Karpas-422 (cell line): ENCODE measurements at regions not wholly inside any gene's neighbourhood (a gene's known extent, or its start where the extent isn't known, plus 50 kb on each side); places are given as distances from the start of the nearest gene placed in this dataset.

ENCODE experiments used
- DNase-seq: peaks from one replicate; pipeline ENCODE4 v3.0.0-alpha.2; 2015
- H2AFZ ChIP-seq: fragments of 200-600 bp; sonication (generic); 2 replicates; pipeline ENCODE4 v1.6.1; 2014; ENCODE audit warnings: antibody characterized with exemption, low read length, mixed read lengths
- H3K27ac ChIP-seq: fragments of 200-600 bp; sonication (generic); 2 replicates; pipeline ENCODE4 v1.5.1; 2014; ENCODE audit warnings: mild to moderate bottlenecking, low read length, moderate library complexity
- H3K27me3 ChIP-seq: fragments of 200-600 bp; sonication (generic); 2 replicates; pipeline ENCODE4 v1.6.1; 2014; ENCODE audit warnings: low read length, mixed read lengths
- H3K36me3 ChIP-seq: fragments of 200-600 bp; sonication (generic); 2 replicates; pipeline ENCODE4 v1.6.1; 2014; ENCODE audit warnings: low read length, mixed read lengths; ENCODE audit not compliant: insufficient read depth
- H3K4me1 ChIP-seq: fragments of 200-600 bp; sonication (generic); 2 replicates; pipeline ENCODE4 v1.6.1; 2014; ENCODE audit warnings: mild to moderate bottlenecking, low read length, mixed read lengths
- H3K4me2 ChIP-seq: fragments of 200-600 bp; sonication (generic); 2 replicates; pipeline ENCODE4 v1.6.1; 2014; ENCODE audit warnings: low read length, low read depth, mild to moderate bottlenecking; ENCODE audit not compliant: poor library complexity, severe bottlenecking
- H3K4me3 ChIP-seq: fragments of 200-600 bp; sonication (generic); 2 replicates; pipeline ENCODE4 v1.5.1; 2014; ENCODE audit warnings: mild to moderate bottlenecking, antibody characterized with exemption, low read length, mixed read lengths
- H3K79me2 ChIP-seq: fragments of 200-600 bp; sonication (generic); 2 replicates; pipeline ENCODE4 v1.6.1; 2014; ENCODE audit warnings: mild to moderate bottlenecking, low read length, mixed read lengths
- H3K9ac ChIP-seq: fragments of 200-600 bp; sonication (generic); 2 replicates; pipeline ENCODE4 v1.6.0; 2014; ENCODE audit warnings: low read length
- H3K9me2 ChIP-seq: fragments of 200-600 bp; sonication (generic), shearing (Covaris generic); replicated peaks from 2 replicates; pipeline ENCODE4 v1.6.0; 2014; ENCODE audit warnings: mild to moderate bottlenecking, low read length, moderate library complexity; ENCODE audit not compliant: insufficient read depth
- H3K9me3 ChIP-seq: fragments of 300-700, 200-600 bp; sonication (generic); 2 replicates; pipeline ENCODE4 v1.6.1; 2014; ENCODE audit warnings: low read length, mixed read lengths
- H4K20me1 ChIP-seq: fragments of 200-600 bp; sonication (generic); 2 replicates; pipeline ENCODE4 v1.6.1; 2014; ENCODE audit warnings: mild to moderate bottlenecking, antibody characterized with exemption, low read length, low read depth; ENCODE audit not compliant: insufficient read depth

- Histone ChIP-seq H3K9me3 (no peaks in the 10 kb centered on the region), H3K27ac (no peak overlapping the region), H3K4me1 (no peaks in the 10 kb centered on the region), H3K79me2 (no peaks in the 10 kb centered on the region), H2AFZ (no peak overlapping the region), H3K36me3 (no peaks in the 10 kb centered on the region), H3K9ac (no peak overlapping the region), H3K4me3 (no peak overlapping the region), H3K9me2 (no peaks in the 10 kb centered on the region), H3K4me2 (no peak overlapping the region), H3K27me3 (no peaks in the 10 kb centered on the region), H4K20me1 (no peaks in the 10 kb centered on the region)
- DNase-seq = no peak
These were observed 1107.8 kb downstream of the IGSF11 start for GRCh38 chr3:117926819-117927218.

- Histone ChIP-seq H3K9ac (no peak overlapping the region), H3K4me3 (no peak overlapping the region), H3K36me3 (no peaks in the 10 kb centered on the region), H4K20me1 (no peaks in the 10 kb centered on the region), H3K27me3 (no peaks in the 10 kb centered on the region), H3K27ac (no peak overlapping the region), H3K9me2 (no peaks in the 10 kb centered on the region), H3K9me3 (no peaks in the 10 kb centered on the region), H3K79me2 (no peaks in the 10 kb centered on the region), H3K4me1 (no peaks in the 10 kb centered on the region), H2AFZ (no peak overlapping the region), H3K4me2 (no peak overlapping the region)
- no peak for DNase-seq
These were observed 1106.8 kb downstream of the IGSF11 start for GRCh38 chr3:117927825-117928224.

DNA sequence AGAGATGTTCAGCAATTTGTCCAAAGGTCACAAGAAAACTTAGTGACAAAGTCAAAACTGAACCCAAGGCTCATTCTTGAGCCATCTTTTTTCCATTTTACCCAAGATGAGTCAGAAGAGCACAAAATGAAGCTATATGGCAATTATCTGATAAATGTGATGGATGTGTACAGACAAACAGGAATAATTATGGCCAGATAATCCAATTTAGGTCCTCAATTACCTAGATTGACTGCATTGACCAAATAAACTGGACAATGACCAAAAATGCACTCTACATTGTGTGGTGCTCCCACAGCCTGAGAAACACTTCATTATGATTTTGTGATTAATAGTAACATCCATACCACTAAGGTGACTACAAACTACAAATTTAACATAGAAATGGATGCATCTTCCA is 1105.8 kb downstream of the IGSF11 start:
- H3K36me3 ChIP-seq = no peaks in the 10 kb centered on the region
- no peak overlapping the region for H2AFZ ChIP-seq
- no peaks in the 10 kb centered on the region for H3K9me3 ChIP-seq
- H4K20me1 ChIP-seq = no peaks in the 10 kb centered on the region
- H3K4me1 ChIP-seq = no peaks in the 10 kb centered on the region
- H3K4me3 ChIP-seq = no peak overlapping the region
- H3K4me2 ChIP-seq = no peak overlapping the region
- no peaks in the 10 kb centered on the region for H3K27me3 ChIP-seq
- H3K79me2 ChIP-seq = no peaks in the 10 kb centered on the region
- DNase-seq = no peak
- H3K9ac ChIP-seq = no peak overlapping the region
- H3K27ac ChIP-seq = no peak overlapping the region
- no peaks in the 10 kb centered on the region for H3K9me2 ChIP-seq

DNA sequence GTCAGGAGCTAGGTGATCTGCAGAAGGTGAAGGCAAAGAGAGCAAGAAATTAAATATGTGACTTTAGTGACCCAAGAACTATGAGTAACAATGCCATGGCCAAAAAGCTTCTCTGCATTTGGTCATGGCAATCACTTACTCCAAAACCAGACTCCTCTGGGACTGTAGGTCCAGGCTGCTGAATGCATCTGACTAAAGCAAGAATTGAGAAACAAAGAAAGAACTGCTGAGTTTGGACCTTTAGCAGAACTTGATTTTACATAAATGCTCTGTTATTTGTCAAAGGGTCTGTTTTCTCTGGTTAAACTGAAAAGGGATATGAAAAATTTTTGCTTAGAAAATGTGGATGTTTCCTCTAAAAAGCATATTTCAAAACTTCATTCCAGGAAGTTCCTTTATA is 1102.2 kb downstream of the IGSF11 start:
- no peaks in the 10 kb centered on the region for H3K36me3 ChIP-seq
- no peaks in the 10 kb centered on the region for H3K4me1 ChIP-seq
- H3K4me3 ChIP-seq = no peak overlapping the region
- no peaks in the 10 kb centered on the region for H3K9me3 ChIP-seq
- no peaks in the 10 kb centered on the region for H3K79me2 ChIP-seq
- H3K4me2 ChIP-seq = no peak overlapping the region
- DNase-seq = no peak
- H4K20me1 ChIP-seq = no peaks in the 10 kb centered on the region
- H3K9ac ChIP-seq = no peak overlapping the region
- no peaks in the 10 kb centered on the region for H3K9me2 ChIP-seq
- H2AFZ ChIP-seq = no peak overlapping the region
- no peak overlapping the region for H3K27ac ChIP-seq
- no peaks in the 10 kb centered on the region for H3K27me3 ChIP-seq

GRCh38 chr3:117936159-117936558 is 1098.5 kb downstream of the IGSF11 start:
- peaks cover 1% of the 10 kb centered on the region for H3K4me1 ChIP-seq
- no peak overlapping the region for H3K9ac ChIP-seq
- H3K27me3 ChIP-seq = no peaks in the 10 kb centered on the region
- H3K27ac ChIP-seq = no peak overlapping the region
- no peaks in the 10 kb centered on the region for H3K79me2 ChIP-seq
- no peak overlapping the region for H3K4me3 ChIP-seq
- 0 out of 2 replicates have a peak, but pooled peaks cover under 1% of the 10 kb centered on the region for H3K9me2 ChIP-seq
- H4K20me1 ChIP-seq = no peaks in the 10 kb centered on the region
- no peak overlapping the region for H3K4me2 ChIP-seq
- H3K36me3 ChIP-seq = no peaks in the 10 kb centered on the region
- no peak overlapping the region for H2AFZ ChIP-seq
- DNase-seq = no peak
- H3K9me3 ChIP-seq = no peaks in the 10 kb centered on the region

DNA sequence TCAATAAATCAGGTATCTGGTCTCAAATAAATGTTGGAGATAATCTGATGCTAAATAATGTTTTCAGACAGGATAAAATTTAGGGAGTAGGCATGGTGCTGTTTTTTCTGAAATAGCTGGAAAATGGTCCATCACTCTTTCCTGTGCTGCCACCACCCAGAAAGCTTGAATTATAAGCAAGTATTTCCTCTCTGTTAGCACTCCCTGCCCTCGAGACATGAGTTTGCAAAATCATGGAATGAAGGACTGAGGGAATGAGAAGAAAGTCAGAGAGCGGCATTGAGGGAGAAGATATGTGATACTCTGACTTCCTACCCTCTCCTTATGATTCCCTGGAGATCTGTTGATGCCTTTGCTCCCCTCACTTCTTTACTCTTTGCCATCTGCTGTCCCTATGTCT is 1095.7 kb downstream of the IGSF11 start:
- Histone ChIP-seq H3K4me1 (peaks cover 8% of the 10 kb centered on the region), H3K9me2 (0 out of 2 replicates have a peak, but pooled peaks cover 2% of the 10 kb centered on the region), H3K36me3 (no peaks in the 10 kb centered on the region), H3K27ac (no peak overlapping the region), H3K9me3 (no peaks in the 10 kb centered on the region), H3K4me2 (no peak overlapping the region), H4K20me1 (no peaks in the 10 kb centered on the region), H2AFZ (no peak overlapping the region), H3K79me2 (no peaks in the 10 kb centered on the region), H3K9ac (no peak overlapping the region), H3K4me3 (no peak overlapping the region), H3K27me3 (no peaks in the 10 kb centered on the region)
- DNase-seq = no peak

GRCh38 chr3:117939425-117940027 is 1095.1 kb downstream of the IGSF11 start:
- Histone ChIP-seq H3K9ac (no peak overlapping the region), H2AFZ (no peak overlapping the region), H3K9me2 (0 out of 2 replicates have a peak, but pooled peaks cover 2% of the 10 kb centered on the region), H3K27ac (no peak overlapping the region), H3K36me3 (no peaks in the 10 kb centered on the region), H3K4me1 (peaks cover 8% of the 10 kb centered on the region), H3K4me3 (no peak overlapping the region), H3K27me3 (no peaks in the 10 kb centered on the region), H3K9me3 (no peaks in the 10 kb centered on the region), H3K79me2 (no peaks in the 10 kb centered on the region), H3K4me2 (no peak overlapping the region), H4K20me1 (no peaks in the 10 kb centered on the region)
- no peak for DNase-seq

GRCh38 chr3:117941015-117941414 is 1093.6 kb downstream of the IGSF11 start:
- H2AFZ ChIP-seq = no peak overlapping the region

More at GRCh38 chr3:117941015-117941414, 1093.6 kb downstream of the IGSF11 start:
- Histone ChIP-seq H3K9me2 (0 out of 2 replicates have a peak, but pooled peaks cover 2% of the 10 kb centered on the region), H3K79me2 (no peaks in the 10 kb centered on the region), H3K4me3 (no peak overlapping the region), H3K9me3 (no peaks in the 10 kb centered on the region), H3K36me3 (no peaks in the 10 kb centered on the region), H3K27me3 (no peaks in the 10 kb centered on the region), H3K4me1 (peaks cover 8% of the 10 kb centered on the region), H3K4me2 (no peak overlapping the region), H3K9ac (no peak overlapping the region), H4K20me1 (no peaks in the 10 kb centered on the region), H3K27ac (no peak overlapping the region)
- no peak for DNase-seq
